H1 (cell line): ENCODE measurements at regions not wholly inside any gene's neighbourhood (a gene's known extent, or its start where the extent isn't known, plus 50 kb on each side); places are given as distances from the start of the nearest gene placed in this dataset.

Source experiments
- CTCF ChIA-PET: fragments of 300-600 bp; sonication (Branson Sonifier 250); formaldehyde crosslinking; loops from one replicate; lab custom pipeline; 2021; ENCODE audit not compliant: partially characterized antibody; lab: Charles Lee
- POLR2A ChIA-PET: fragments of 300-600 bp; sonication (Branson Sonifier 250); formaldehyde crosslinking; loops from one replicate; lab custom pipeline; 2021; ENCODE audit warnings: inconsistent platforms; ENCODE audit not compliant: partially characterized antibody; lab: Charles Lee
- DNase-seq, 2 experiments: peaks; one replicate each; pipeline versions ENCODE4 v3.0.0 to v3.0.0-alpha.2; 2010 to 2022; ENCODE audit warnings: low spot score in 2 of 2, low read depth in 1 of 2, mixed read lengths in 1 of 2
- FAIRE-seq: peaks from 2 replicates; lab custom pipeline; 2011; peaks lifted over from hg19 to GRCh38; lab: Jason Lieb, UNC
- H2AFZ ChIP-seq: 2 replicates; pipeline ENCODE4 v1.8.1; 2012; ENCODE audit warnings: low read length, inconsistent platforms
- H2AK5ac ChIP-seq: 2 replicates; pipeline ENCODE4 v1.6.1; 2013; ENCODE audit warnings: low read depth, low read length
- H2BK120ac ChIP-seq: replicated peaks from 2 replicates; pipeline ENCODE3; 2013; ENCODE audit warnings: low read depth, low read length, inconsistent platforms
- H2BK12ac ChIP-seq: 2 replicates; pipeline ENCODE4 v1.6.1; 2013; ENCODE audit warnings: low read depth, low read length
- H2BK15ac ChIP-seq: 2 replicates; pipeline ENCODE4 v1.6.1; 2013; ENCODE audit warnings: low read length
- H2BK20ac ChIP-seq: 2 replicates; pipeline ENCODE4 v1.6.1; 2013; ENCODE audit warnings: low read length
- H2BK5ac ChIP-seq: 2 replicates; pipeline ENCODE4 v1.6.1; 2013; ENCODE audit warnings: low read depth, low read length
- H3K14ac ChIP-seq: 2 replicates; pipeline ENCODE4 v1.6.1; 2013; ENCODE audit warnings: inconsistent platforms; ENCODE audit not compliant: insufficient read length
- H3K18ac ChIP-seq: 2 replicates; pipeline ENCODE4 v1.6.1; 2013; ENCODE audit warnings: low read length; ENCODE audit errors: extremely low read depth
- H3K23ac ChIP-seq: 2 replicates; pipeline ENCODE4 v1.6.1; 2013; ENCODE audit warnings: inconsistent platforms; ENCODE audit not compliant: insufficient read length
- H3K23me2 ChIP-seq: 2 replicates; pipeline ENCODE4 v1.6.1; 2013; ENCODE audit warnings: low read depth, low read length
- H3K27ac ChIP-seq: 2 replicates; pipeline ENCODE4 v1.6.1; 2011; ENCODE audit warnings: low read depth, low read length, inconsistent platforms
- H3K27me3 ChIP-seq, 4 experiments: replicated peaks in 1 of 4; 1 replicate in 1 of 4; 2 replicates in 3 of 4; pipeline versions ENCODE4 v1.6.1 to v1.8.1; 2011 to 2013; ENCODE audit warnings: low read length in 3 of 4, mild to moderate bottlenecking in 3 of 4, inconsistent platforms in 2 of 4, mixed read lengths in 2 of 4, moderate library complexity in 1 of 4; ENCODE audit not compliant: control insufficient read depth in 3 of 4, insufficient read depth in 3 of 4; ENCODE audit errors: extremely low read depth in 1 of 4
- H3K36me3 ChIP-seq, 4 experiments: 2 replicates each; pipeline versions ENCODE4 v1.6.1 to v1.8.1; 2011 to 2013; ENCODE audit warnings: mild to moderate bottlenecking in 4 of 4, low read length in 3 of 4, moderate library complexity in 2 of 4, control low read depth in 1 of 4, inconsistent platforms in 1 of 4; ENCODE audit not compliant: insufficient read depth in 4 of 4, control insufficient read depth in 2 of 4
- H3K4ac ChIP-seq: replicated peaks from 2 replicates; pipeline ENCODE3; 2013; ENCODE audit warnings: low read length, low read depth, mixed read lengths, inconsistent platforms; ENCODE audit not compliant: insufficient read length
- H3K4me1 ChIP-seq, 4 experiments: replicated peaks in 1 of 4; 1 replicate in 1 of 4; 2 replicates in 3 of 4; pipeline versions ENCODE4 v1.6.1 to v1.8.1; 2011 to 2013; ENCODE audit warnings: low read length in 3 of 4, inconsistent platforms in 2 of 4, mixed read lengths in 1 of 4; ENCODE audit not compliant: insufficient read depth in 4 of 4, control insufficient read depth in 3 of 4
- H3K4me2 ChIP-seq, 2 experiments: 2 replicates each; pipeline versions ENCODE4 v1.6.1 to v1.8.1; 2011 to 2013; ENCODE audit warnings: low read depth in 2 of 2, low read length in 2 of 2, control low read depth in 1 of 2, inconsistent platforms in 1 of 2, mild to moderate bottlenecking in 1 of 2; ENCODE audit not compliant: insufficient read depth in 1 of 2
- H3K4me3 ChIP-seq, 4 experiments: fragments of 200-600, 300-600 bp in 1 of 4; sonication (generic), shearing (Covaris generic), sonication (Bioruptor Twin) in 1 of 4; 2 replicates each; pipeline versions ENCODE4 v1.5.1 to v1.8.1; 2011 to 2016; ENCODE audit warnings: low read length in 4 of 4, low read depth in 3 of 4, control low read depth in 2 of 4, inconsistent platforms in 2 of 4, mild to moderate bottlenecking in 2 of 4, mixed read lengths in 1 of 4, moderate library complexity in 1 of 4; ENCODE audit not compliant: insufficient read depth in 2 of 4; ENCODE audit errors: extremely low read depth in 1 of 4
- H3K56ac ChIP-seq: replicated peaks from 2 replicates; pipeline ENCODE3; 2013; ENCODE audit warnings: low read depth, mild to moderate bottlenecking, mixed read lengths, low read length, inconsistent platforms; ENCODE audit not compliant: insufficient read length
- H3K79me1 ChIP-seq: 2 replicates; pipeline ENCODE4 v1.6.1; 2013; ENCODE audit warnings: low read depth, low read length, control low read depth
- H3K79me2 ChIP-seq, 2 experiments: 2 replicates each; pipeline versions ENCODE4 v1.6.1 to v1.8.1; 2012 to 2013; ENCODE audit warnings: low read length in 2 of 2, mild to moderate bottlenecking in 2 of 2, inconsistent platforms in 1 of 2; ENCODE audit not compliant: insufficient read depth in 2 of 2, control insufficient read depth in 1 of 2
- H3K9ac ChIP-seq, 4 experiments: replicated peaks in 1 of 4; 1 replicate in 1 of 4; 2 replicates in 3 of 4; pipeline versions ENCODE4 v1.6.1 to v1.8.1; 2011 to 2013; ENCODE audit warnings: low read depth in 3 of 4, low read length in 3 of 4, control low read depth in 2 of 4, mild to moderate bottlenecking in 2 of 4, moderate library complexity in 2 of 4, inconsistent platforms in 1 of 4; ENCODE audit errors: extremely low read depth in 1 of 4
- H3K9me3 ChIP-seq, 2 experiments: 2 replicates each; pipeline versions ENCODE4 v1.6.1 to v1.8.1; 2012 to 2013; ENCODE audit warnings: mild to moderate bottlenecking in 2 of 2, moderate library complexity in 2 of 2, control low read depth in 1 of 2, inconsistent platforms in 1 of 2, low read depth in 1 of 2, low read length in 1 of 2, mixed read lengths in 1 of 2; ENCODE audit not compliant: insufficient read depth in 2 of 2
- H4K20me1 ChIP-seq, 2 experiments: replicated peaks in 1 of 2; 2 replicates each; pipeline versions ENCODE3 to v1.8.1; 2011 to 2013; ENCODE audit warnings: inconsistent platforms in 2 of 2, low read length in 2 of 2, mild to moderate bottlenecking in 1 of 2; ENCODE audit not compliant: insufficient read depth in 2 of 2, control insufficient read depth in 1 of 2
- H4K5ac ChIP-seq: 2 replicates; pipeline ENCODE4 v1.6.1; 2013; ENCODE audit warnings: low read length, low read depth, mixed read lengths, inconsistent platforms; ENCODE audit not compliant: insufficient read length
- H4K8ac ChIP-seq: 2 replicates; pipeline ENCODE4 v1.8.0; 2013; ENCODE audit warnings: mild to moderate bottlenecking, moderate library complexity, low read length, inconsistent platforms; ENCODE audit not compliant: insufficient read depth; ENCODE audit errors: extremely low read depth
- H4K91ac ChIP-seq: replicated peaks from 2 replicates; pipeline ENCODE3; 2013; ENCODE audit warnings: low read length, mixed read lengths, inconsistent platforms; ENCODE audit not compliant: insufficient read length
- CHD2 ChIP-seq: IDR thresholded peaks from 2 replicates; pipeline ENCODE4 v1.6.1; 2012; ENCODE audit warnings: low read length, improper control_type of control experiment
- CREB1 ChIP-seq: IDR thresholded peaks from 2 replicates; pipeline ENCODE4 v1.6.1; 2012; ENCODE audit warnings: inconsistent platforms
- E2F6 ChIP-seq: IDR thresholded peaks from 2 replicates; pipeline ENCODE4 v1.6.1; 2012; ENCODE audit warnings: inconsistent platforms
- EP300 ChIP-seq, 2 experiments: IDR thresholded peaks; 1 replicate in 1 of 2; 2 replicates in 1 of 2; pipeline ENCODE4 v1.6.1; 2011 to 2012; ENCODE audit warnings: low read depth in 2 of 2, low read length in 2 of 2, mild to moderate bottlenecking in 2 of 2, borderline replicate concordance in 1 of 2, inconsistent platforms in 1 of 2, moderate library complexity in 1 of 2
- KDM4A ChIP-seq: IDR thresholded peaks from one replicate; pipeline ENCODE4 v1.7.1; 2012; ENCODE audit warnings: low read depth, mild to moderate bottlenecking, moderate library complexity, low read length, inconsistent platforms; ENCODE audit not compliant: severe bottlenecking
- POLR2AphosphoS5 ChIP-seq: IDR thresholded peaks from 2 replicates; pipeline ENCODE4 v1.6.1; 2011; ENCODE audit warnings: low read depth, low read length
- SIX5 ChIP-seq: IDR thresholded peaks from 2 replicates; pipeline ENCODE4 v1.6.1; 2011; ENCODE audit warnings: mild to moderate bottlenecking, low read depth, low read length
- SP2 ChIP-seq: IDR thresholded peaks from 2 replicates; pipeline ENCODE4 v1.6.1; 2012; ENCODE audit warnings: mild to moderate bottlenecking, low read length, inconsistent platforms
- SUZ12 ChIP-seq: fragments of 200-600 bp; sonication (generic); IDR thresholded peaks from 2 replicates; pipeline ENCODE4 v1.6.1; 2012; ENCODE audit warnings: mild to moderate bottlenecking, inconsistent platforms, low read length, moderate library complexity, mixed read lengths
- USF2 ChIP-seq: IDR thresholded peaks from 2 replicates; pipeline ENCODE4 v1.6.1; 2011; ENCODE audit warnings: low read length, improper control_type of control experiment
- YY1 ChIP-seq: IDR thresholded peaks from 2 replicates; pipeline ENCODE4 v1.6.1; 2011; ENCODE audit warnings: low read depth, mild to moderate bottlenecking, low read length
- WGBS, 2 experiments: shearing (Covaris generic) in 1 of 2; methylation state at CpG; one replicate each; pipeline versions ENCODE4 v1.1.6 to v1.1.7; 2013 to 2015; ENCODE audit warnings: low lambda C conversion rate in 2 of 2, mixed read lengths in 2 of 2, inconsistent platforms in 1 of 2, low coverage in 1 of 2, missing lambda C conversion rate in 1 of 2; ENCODE audit not compliant: insufficient replicate concordance in 2 of 2, insufficient coverage in 1 of 2, insufficient read length in 1 of 2; ENCODE audit errors: extremely low coverage in 1 of 2, missing lambda C conversion rate in 1 of 2; 5-methylcytosine and 5-hydroxymethylcytosine counted together

- DNase-seq, result peak in 1 of 2 experiments; percentile 8
- Histone ChIP-seq H3K9ac (no peak overlapping the region), H4K20me1 (no peaks in the 10 kb centered on the region), H3K27ac (no peak overlapping the region), H2BK20ac (no peak overlapping the region), H2BK5ac (no peak overlapping the region), H4K8ac (no peak overlapping the region), H4K5ac (no peak overlapping the region), H3K4me1 (peaks cover 0 to 6% (median 5%) of the 10 kb centered on the region in 4 experiments; a peak in 4 of 7 replicates), H3K9me3 (no peaks in the 10 kb centered on the region), H4K91ac (no peak overlapping the region), H2AK5ac (no peak overlapping the region), H3K79me1 (no peaks in the 10 kb centered on the region), H3K36me3 (no peaks in the 10 kb centered on the region), H3K27me3 (no peaks in the 10 kb centered on the region), H3K4ac (no peak overlapping the region), H2BK15ac (no peak overlapping the region), H3K23ac (no peak overlapping the region), H2BK12ac (no peak overlapping the region), H3K79me2 (no peaks in the 10 kb centered on the region), H2AFZ (no peak overlapping the region), H2BK120ac (no peak overlapping the region), H3K14ac (no peak overlapping the region), H3K18ac (no peak overlapping the region), H3K23me2 (no peaks in the 10 kb centered on the region; the same call in 1 of the 2 replicates), H3K4me3 (no peak overlapping the region), H3K56ac (no peak overlapping the region), H3K4me2 (no peak overlapping the region)
- ChIA-PET POLR2A (interaction anchor here (0.6 kb wide), 1 partner anchor 13 kb away, joined by 3 read pairs; no protein-coding TSS in a partner anchor), CTCF (interaction anchor here (0.9 kb wide), 1 partner anchor 176 kb away, joined by 3 read pairs; no protein-coding TSS in a partner anchor)
- FAIRE-seq, result no peak
- WGBS, 2 experiments, result 89% methylated on average over 3 of the region's 3 CpGs; no CpG with 5 or more reads in 1 of the 2 experiments
- TF ChIP-seq YY1, result no peak
- no peak for TF ChIP-seq E2F6
- TF ChIP-seq POLR2AphosphoS5, result no peak
- no peak for TF ChIP-seq EP300 (IDR thresholded peaks at IDR 0.05; ENCODE audit: borderline replicate concordance in 1 of 2, low read depth in 2 of 2, low read length in 2 of 2)
- no peak for TF ChIP-seq SIX5
- TF ChIP-seq USF2, result no peak
- no peak for TF ChIP-seq KDM4A
- no peak for TF ChIP-seq SUZ12
- TF ChIP-seq CREB1, result no peak
- TF ChIP-seq SP2, result no peak
- no peak for TF ChIP-seq CHD2
Observed at GRCh38 chr5:167892352-167893115, 398.9 kb upstream of the WWC1 start.
